Activated T-helper 1 cell treated with anti-CD3 and anti-CD28 coated beads, Interleukin-12 subunit alpha, Interleukin-12 subunit beta, Interleukin-2, Interleukin-4 antibody, amounts not matched to agents 30 ng/mL and 10 ng/mL and 1 ng/mL, durations not matched to agents 14 hours and 24 hours and 36 hours (primary cell): ENCODE measurements at regions not wholly inside any gene's neighbourhood (a gene's known extent, or its start where the extent isn't known, plus 50 kb on each side); places are given as distances from the start of the nearest gene placed in this dataset.

Source experiments
- DNase-seq: peaks from one replicate; pipeline ENCODE4 v3.0.0; 2021; ENCODE audit warnings: low spot score
- H3K27ac Mint-ChIP-seq: one replicate; pipeline ENCODE4 v1.8.0; 2021; ENCODE audit warnings: mild to moderate bottlenecking, mixed read lengths
- H3K27me3 Mint-ChIP-seq: one replicate; pipeline ENCODE4 v1.8.0; 2022; ENCODE audit warnings: mild to moderate bottlenecking, moderate library complexity, mixed read lengths; ENCODE audit not compliant: insufficient read depth
- H3K36me3 Mint-ChIP-seq: one replicate; pipeline ENCODE4 v1.8.0; 2021; ENCODE audit warnings: low read depth, mixed read lengths
- H3K4me1 Mint-ChIP-seq: one replicate; pipeline ENCODE4 v1.8.0; 2021; ENCODE audit warnings: low read depth, mixed read lengths
- H3K4me3 Mint-ChIP-seq: one replicate; pipeline ENCODE4 v1.8.0; 2021; ENCODE audit warnings: mild to moderate bottlenecking, moderate library complexity, mixed read lengths
- H3K9me3 Mint-ChIP-seq: one replicate; pipeline ENCODE4 v1.8.0; 2021; ENCODE audit warnings: mixed read lengths
- intact Hi-C: fragments of 100-400 bp; cut with micrococcal nuclease; formaldehyde crosslinking; loops from one replicate; pipeline ENCODE4 v1.15.1; 2024

GRCh38 chr7:124460056-124460450, 305.5 kb downstream of the GPR37 start:
- H3K27me3 Mint-ChIP-seq = no peaks in the 10 kb centered on the region
- intact Hi-C loops = no loop called here

DNA sequence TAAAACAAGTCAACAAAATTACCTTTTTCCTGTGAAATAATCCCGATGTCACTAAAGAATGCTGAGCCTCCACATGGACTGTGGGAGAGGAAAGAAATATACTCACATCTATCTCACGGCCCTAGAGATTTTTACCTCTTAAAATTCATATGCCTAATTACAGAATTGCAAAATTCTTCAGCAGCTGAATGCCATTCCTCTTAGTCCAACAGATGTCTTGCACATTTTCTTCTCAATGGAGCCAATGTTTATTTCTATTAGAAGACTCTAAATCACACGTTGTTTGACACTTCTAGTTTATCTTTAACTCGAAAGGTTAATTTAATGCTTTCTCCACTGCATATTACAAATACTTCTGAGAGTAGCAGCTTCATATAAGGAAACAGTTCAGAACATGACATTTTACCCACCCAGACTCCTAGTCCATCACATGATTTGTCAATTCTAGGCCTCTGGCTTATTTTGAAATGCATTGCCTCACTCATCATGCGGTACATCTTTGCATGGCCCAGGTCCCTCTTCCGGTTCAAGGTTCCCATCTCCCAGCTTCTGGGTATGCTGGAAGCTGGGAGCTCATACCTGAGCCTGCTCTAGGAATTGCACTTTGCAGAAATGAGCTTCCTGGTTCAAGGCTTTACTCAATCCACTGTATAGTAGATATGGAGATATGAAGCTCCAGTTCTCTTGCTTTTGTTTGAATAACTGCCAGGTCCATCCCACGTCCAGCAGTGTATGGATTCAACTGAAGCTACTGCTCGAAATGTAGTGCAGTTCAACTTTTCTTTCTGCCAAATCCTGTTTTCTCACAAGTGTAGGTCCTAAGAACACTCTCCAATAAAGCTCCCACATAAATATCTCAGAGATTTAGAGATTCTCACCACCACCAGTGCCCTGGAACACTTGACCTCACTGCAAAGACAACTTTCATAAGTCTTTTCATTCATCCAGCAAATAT, 306.2 kb downstream of the GPR37 start:
- intact Hi-C loops = no loop called here

More at GRCh38 chr7:124460056-124460450, 305.5 kb downstream of the GPR37 start:
- Mint-ChIP-seq H3K36me3 (no peaks in the 10 kb centered on the region), H3K4me1 (no peaks in the 10 kb centered on the region), H3K4me3 (no peak overlapping the region), H3K9me3 (no peaks in the 10 kb centered on the region), H3K27ac (no peak overlapping the region)
- DNase-seq = no peak

DNA sequence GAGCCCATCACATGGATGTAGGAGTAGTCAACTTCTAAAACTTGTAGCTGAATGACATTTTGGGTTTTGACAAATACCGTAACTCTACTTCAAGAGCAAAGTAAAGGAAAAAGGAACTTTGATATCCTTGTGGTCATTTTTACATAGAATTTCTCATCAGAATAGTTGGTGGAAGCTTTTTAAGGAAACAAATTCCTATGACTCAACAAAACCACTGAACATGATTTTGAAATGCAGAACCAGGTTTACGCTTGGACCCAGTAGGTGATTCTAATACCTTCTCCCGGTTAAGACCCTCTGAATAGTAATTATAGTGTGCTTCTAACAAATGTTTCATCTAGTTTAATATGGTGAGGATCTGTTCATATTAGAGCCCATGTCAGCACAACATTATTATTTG, 307.8 kb downstream of the GPR37 start:
- Mint-ChIP-seq H3K27ac (no peak overlapping the region), H3K36me3 (no peaks in the 10 kb centered on the region), H3K4me1 (no peaks in the 10 kb centered on the region), H3K4me3 (no peak overlapping the region), H3K27me3 (no peaks in the 10 kb centered on the region), H3K9me3 (no peaks in the 10 kb centered on the region)
- intact Hi-C loops = no loop called here
- no peak for DNase-seq

More for the DNA sequence above, 306.2 kb downstream of the GPR37 start:
- Mint-ChIP-seq H3K36me3 (no peaks in the 10 kb centered on the region), H3K4me3 (no peak overlapping the region), H3K9me3 (no peaks in the 10 kb centered on the region), H3K27ac (no peak overlapping the region), H3K4me1 (no peaks in the 10 kb centered on the region), H3K27me3 (no peaks in the 10 kb centered on the region)
- no peak for DNase-seq

- Mint-ChIP-seq H3K4me1 (no peaks in the 10 kb centered on the region), H3K36me3 (no peaks in the 10 kb centered on the region), H3K27me3 (no peaks in the 10 kb centered on the region), H3K4me3 (no peak overlapping the region), H3K27ac (no peak overlapping the region), H3K9me3 (no peaks in the 10 kb centered on the region)
- intact Hi-C loops = no loop called here
- DNase-seq = no peak
These were observed 309.3 kb downstream of the GPR37 start for GRCh38 chr7:124456286-124456685.

- no peaks in the 10 kb centered on the region for H3K4me1 Mint-ChIP-seq
- no peak overlapping the region for H3K4me3 Mint-ChIP-seq
- no peaks in the 10 kb centered on the region for H3K36me3 Mint-ChIP-seq
- H3K27me3 Mint-ChIP-seq = no peaks in the 10 kb centered on the region
- H3K9me3 Mint-ChIP-seq = no peaks in the 10 kb centered on the region
- intact Hi-C loops = no loop called here
- H3K27ac Mint-ChIP-seq = no peak overlapping the region
- DNase-seq = no peak
These were observed 313.4 kb downstream of the GPR37 start for GRCh38 chr7:124452186-124452585.

GRCh38 chr7:124449896-124450295, 315.7 kb downstream of the GPR37 start:
- intact Hi-C loops = no loop called here
- Mint-ChIP-seq H3K9me3 (no peaks in the 10 kb centered on the region), H3K4me3 (no peak overlapping the region), H3K36me3 (no peaks in the 10 kb centered on the region), H3K27me3 (no peaks in the 10 kb centered on the region), H3K27ac (no peak overlapping the region), H3K4me1 (no peaks in the 10 kb centered on the region)
- DNase-seq = no peak

DNA sequence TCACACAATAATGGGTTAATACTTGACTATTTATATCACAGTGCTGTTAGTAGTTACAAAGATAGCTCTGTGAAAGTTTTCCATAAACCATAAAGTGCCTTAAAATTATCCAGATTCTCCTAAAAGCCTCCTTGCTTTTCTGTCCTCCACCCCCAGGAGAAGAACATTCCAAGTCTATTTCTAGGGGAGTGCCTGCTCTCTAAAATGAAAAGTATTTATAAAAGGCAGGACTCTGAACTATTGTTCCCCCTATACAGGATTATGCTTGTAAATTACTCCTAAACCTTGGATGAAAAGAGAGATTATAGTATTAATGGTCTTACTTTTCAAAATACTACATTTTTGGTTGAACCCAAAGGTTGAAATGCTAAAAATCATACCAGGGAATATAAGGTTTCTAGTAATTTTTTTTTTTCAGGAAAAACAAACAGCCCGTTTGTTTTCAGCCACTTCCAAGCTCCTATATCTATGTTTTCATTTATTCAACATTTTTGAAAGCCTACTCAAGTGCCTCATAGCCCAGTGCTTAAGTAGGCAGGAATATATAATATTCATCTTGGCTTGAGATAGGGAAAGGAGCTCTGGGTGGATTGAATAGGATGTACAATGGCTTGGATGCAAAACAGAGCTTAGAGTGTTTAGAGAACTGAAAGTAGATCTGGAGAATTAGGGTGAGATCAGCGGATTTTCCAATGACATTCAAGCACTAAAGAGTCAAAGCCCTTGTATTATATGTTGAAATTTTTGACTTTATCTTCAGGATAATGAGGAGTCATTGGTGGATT, 320.7 kb downstream of the GPR37 start:
- DNase-seq = no peak
- H3K4me3 Mint-ChIP-seq = no peak overlapping the region
- H3K36me3 Mint-ChIP-seq = no peaks in the 10 kb centered on the region
- H3K27me3 Mint-ChIP-seq = no peaks in the 10 kb centered on the region
- H3K9me3 Mint-ChIP-seq = no peaks in the 10 kb centered on the region
- intact Hi-C loops = no loop called here
- H3K4me1 Mint-ChIP-seq = no peaks in the 10 kb centered on the region
- H3K27ac Mint-ChIP-seq = no peak overlapping the region

DNA sequence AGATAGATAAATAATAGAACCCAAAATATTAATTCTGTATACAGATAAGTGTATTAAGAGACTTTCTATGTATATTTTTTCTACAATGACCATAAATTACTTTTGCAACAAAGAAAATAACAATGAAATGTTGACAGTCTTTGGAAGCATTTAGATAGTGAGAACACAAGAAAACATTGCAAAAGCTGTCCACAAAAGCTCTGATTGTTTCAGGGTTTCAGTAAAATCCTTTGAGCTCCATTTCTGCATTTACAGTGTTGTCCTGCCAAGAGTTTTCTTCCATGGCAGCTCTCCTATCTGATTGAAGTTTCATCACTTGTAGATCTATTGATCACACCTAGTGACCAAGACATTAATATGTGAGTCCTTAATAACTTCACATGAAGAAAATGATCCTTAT, 321.8 kb downstream of the GPR37 start:
- Mint-ChIP-seq H3K4me3 (no peak overlapping the region), H3K36me3 (no peaks in the 10 kb centered on the region), H3K27me3 (no peaks in the 10 kb centered on the region), H3K9me3 (no peaks in the 10 kb centered on the region), H3K4me1 (no peaks in the 10 kb centered on the region), H3K27ac (no peak overlapping the region)
- intact Hi-C loops = no loop called here
- no peak for DNase-seq

GRCh38 chr7:124440081-124440480, 325.5 kb downstream of the GPR37 start:
- intact Hi-C loops = no loop called here
- Mint-ChIP-seq H3K9me3 (no peaks in the 10 kb centered on the region), H3K4me3 (no peak overlapping the region), H3K36me3 (no peaks in the 10 kb centered on the region), H3K27ac (no peak overlapping the region), H3K4me1 (no peaks in the 10 kb centered on the region), H3K27me3 (no peaks in the 10 kb centered on the region)
- no peak for DNase-seq

DNA sequence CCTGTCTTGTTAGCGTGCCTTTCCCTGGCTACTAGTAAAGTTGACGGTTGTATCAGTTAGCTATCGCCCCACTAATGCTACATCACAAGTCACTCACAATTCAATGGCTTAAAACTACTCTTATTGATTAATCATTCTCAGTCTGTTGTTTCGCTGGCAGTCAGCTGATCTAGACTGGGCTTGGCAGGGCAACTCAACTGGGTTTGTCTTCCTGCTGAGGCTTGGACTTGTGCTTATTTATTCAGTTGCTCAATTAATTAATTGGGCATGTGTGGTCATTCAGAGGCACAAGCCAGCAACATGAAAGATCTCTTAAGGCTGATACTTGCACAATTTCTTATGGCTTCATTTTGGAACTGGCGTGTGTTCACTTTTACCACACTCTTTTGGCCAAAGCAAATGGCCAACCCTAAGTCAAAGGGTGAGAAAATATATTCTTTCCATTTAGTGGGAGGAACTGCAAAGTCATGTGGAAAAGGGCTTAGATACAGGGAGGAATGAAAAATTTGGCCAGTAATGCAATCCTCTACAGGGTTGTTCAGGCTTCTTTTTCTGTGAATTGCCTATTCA, 333.5 kb downstream of the GPR37 start:
- no peak overlapping the region for H3K4me3 Mint-ChIP-seq
- H3K36me3 Mint-ChIP-seq = no peaks in the 10 kb centered on the region
- intact Hi-C loops = no loop called here
- no peak for DNase-seq
- H3K27me3 Mint-ChIP-seq = no peaks in the 10 kb centered on the region
- H3K27ac Mint-ChIP-seq = no peak overlapping the region
- H3K4me1 Mint-ChIP-seq = no peaks in the 10 kb centered on the region
- no peaks in the 10 kb centered on the region for H3K9me3 Mint-ChIP-seq

- DNase-seq = no peak
- intact Hi-C loops = no loop called here
- H3K4me3 Mint-ChIP-seq = no peak overlapping the region
- H3K27ac Mint-ChIP-seq = no peak overlapping the region
- H3K36me3 Mint-ChIP-seq = no peaks in the 10 kb centered on the region
- H3K4me1 Mint-ChIP-seq = no peaks in the 10 kb centered on the region
- no peaks in the 10 kb centered on the region for H3K9me3 Mint-ChIP-seq
- H3K27me3 Mint-ChIP-seq = no peaks in the 10 kb centered on the region
These were observed 335.7 kb downstream of the GPR37 start for GRCh38 chr7:124429923-124430322.

DNA sequence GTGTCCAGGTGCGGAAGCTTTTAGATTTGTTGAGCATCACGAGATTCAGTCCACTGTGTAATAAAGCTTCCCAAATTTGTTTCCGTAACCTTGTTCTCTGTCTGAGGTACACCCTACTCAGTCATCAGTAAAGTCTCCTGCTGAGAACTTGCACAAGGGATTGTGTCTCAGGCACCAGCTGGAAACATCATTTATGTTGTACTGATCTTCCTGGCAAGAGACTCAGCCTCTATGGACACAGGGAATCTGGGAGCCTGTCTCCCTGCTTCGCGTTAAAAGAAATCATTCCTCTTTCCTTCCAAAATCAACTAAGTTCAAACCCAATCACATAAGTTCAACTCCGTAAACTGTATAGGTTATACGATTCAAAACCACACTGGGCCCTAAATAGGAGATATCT, 336.8 kb downstream of the GPR37 start:
- no peaks in the 10 kb centered on the region for H3K27me3 Mint-ChIP-seq
- no peak overlapping the region for H3K27ac Mint-ChIP-seq
- H3K36me3 Mint-ChIP-seq = no peaks in the 10 kb centered on the region
- no peaks in the 10 kb centered on the region for H3K9me3 Mint-ChIP-seq
- intact Hi-C loops = no loop called here
- H3K4me3 Mint-ChIP-seq = no peak overlapping the region
- no peak for DNase-seq
- no peaks in the 10 kb centered on the region for H3K4me1 Mint-ChIP-seq

DNA sequence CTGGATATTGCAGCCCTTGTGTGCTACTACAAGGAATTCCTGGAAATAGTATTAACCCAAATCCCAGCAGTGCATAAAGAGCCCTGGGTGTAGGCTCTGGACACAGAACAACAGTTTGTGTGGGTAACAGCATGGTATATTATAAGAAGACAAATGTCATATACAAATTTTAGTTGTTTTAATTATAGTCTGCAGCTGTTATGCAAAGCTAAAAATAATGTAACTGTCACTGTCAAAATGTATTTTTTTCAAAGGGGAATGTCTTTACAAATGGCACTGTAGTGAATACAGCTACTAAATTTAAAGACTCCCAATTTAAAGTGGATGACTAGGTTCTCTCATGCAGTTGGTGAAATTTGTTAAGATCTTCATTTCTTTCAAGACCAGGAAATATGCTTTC, 339.0 kb downstream of the GPR37 start:
- H3K27me3 Mint-ChIP-seq = no peaks in the 10 kb centered on the region
- intact Hi-C loops = no loop called here
- H3K9me3 Mint-ChIP-seq = no peaks in the 10 kb centered on the region

More for the DNA sequence above, 339.0 kb downstream of the GPR37 start:
- H3K4me3 Mint-ChIP-seq = no peak overlapping the region
- no peaks in the 10 kb centered on the region for H3K4me1 Mint-ChIP-seq
- H3K36me3 Mint-ChIP-seq = no peaks in the 10 kb centered on the region
- DNase-seq = no peak
- no peak overlapping the region for H3K27ac Mint-ChIP-seq
